ENCODE measurements at regions not wholly inside any gene's neighbourhood (a gene's known extent, or its start where the extent isn't known, plus 50 kb on each side); places are given as distances from the start of the nearest gene placed in this dataset.

- no peak for TF ChIP-seq POLR2A (IDR thresholded peaks at IDR 0.05; ENCODE audit: low read depth, low read length)
- no peak for TF ChIP-seq SMC3 (IDR thresholded peaks at IDR 0.05; ENCODE audit: low read depth, low read length)
- no peak for TF ChIP-seq BHLHE40 (IDR thresholded peaks at IDR 0.05; ENCODE audit: low read depth, low read length)
- no peak for TF ChIP-seq CTCF (conservative IDR thresholded peaks at IDR 0.05; ENCODE audit: low read depth, low read length)
- no peak for TF ChIP-seq CEBPB (IDR thresholded peaks at IDR 0.05; ENCODE audit: low read depth, low read length)
Observed at GRCh38 chr14:87652278-87652677, 340.7 kb downstream of the GALC start.

Measured in IMR-90 (cell line).